ENCODE measurements at regions not wholly inside any gene's neighbourhood (a gene's known extent, or its start where the extent isn't known, plus 50 kb on each side); places are given as distances from the start of the nearest gene placed in this dataset.

DNA sequence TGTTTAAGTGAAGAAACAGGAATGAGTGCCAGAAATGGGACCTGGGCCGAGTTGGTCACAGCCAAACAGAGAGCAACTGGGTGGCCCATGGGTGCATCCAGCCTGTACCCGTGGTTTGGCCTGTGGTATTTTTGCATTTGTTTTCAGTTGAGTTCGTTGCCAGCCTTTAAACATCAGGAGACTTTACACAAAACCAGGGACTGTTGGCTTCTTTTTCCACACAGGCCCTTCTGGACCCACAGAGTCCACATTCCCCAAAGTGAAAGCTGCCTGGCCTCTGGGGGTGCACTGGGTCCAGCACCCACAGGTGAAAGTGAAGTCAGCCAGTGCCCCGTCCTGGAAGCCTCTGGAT lies 54.1 kb upstream of the TNS3 start:
- no peak for DNase-seq

GRCh38 chr7:47635091-47636080 lies 53.5 kb upstream of the TNS3 start:
- peak; percentile 88 for DNase-seq

DNA sequence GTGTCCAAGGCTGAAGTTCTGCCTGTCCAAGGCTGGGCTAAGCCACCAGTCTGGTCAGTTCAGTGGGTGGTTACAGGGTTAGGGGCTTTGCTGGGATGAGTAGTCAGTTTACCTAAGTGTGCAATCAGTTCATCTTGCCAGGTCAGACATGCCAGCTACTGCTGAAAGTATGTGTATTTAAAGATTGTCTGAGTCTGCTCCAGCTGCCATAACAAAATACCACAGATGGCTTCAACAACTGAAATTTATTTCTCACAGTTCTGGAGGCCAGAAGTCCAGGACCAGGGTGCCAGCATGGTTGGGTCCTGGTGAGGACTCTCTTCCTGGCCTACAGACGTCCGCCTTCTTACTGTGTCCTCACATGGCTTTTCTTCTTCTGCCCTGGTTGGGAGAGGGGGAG lies 52.4 kb upstream of the TNS3 start:
- no peak for DNase-seq

- no peak for DNase-seq
These were observed 51.2 kb upstream of the TNS3 start for GRCh38 chr7:47633134-47633533.
